ENCODE measurements at regions not wholly inside any gene's neighbourhood (a gene's known extent, or its start where the extent isn't known, plus 50 kb on each side); places are given as distances from the start of the nearest gene placed in this dataset.

DNA sequence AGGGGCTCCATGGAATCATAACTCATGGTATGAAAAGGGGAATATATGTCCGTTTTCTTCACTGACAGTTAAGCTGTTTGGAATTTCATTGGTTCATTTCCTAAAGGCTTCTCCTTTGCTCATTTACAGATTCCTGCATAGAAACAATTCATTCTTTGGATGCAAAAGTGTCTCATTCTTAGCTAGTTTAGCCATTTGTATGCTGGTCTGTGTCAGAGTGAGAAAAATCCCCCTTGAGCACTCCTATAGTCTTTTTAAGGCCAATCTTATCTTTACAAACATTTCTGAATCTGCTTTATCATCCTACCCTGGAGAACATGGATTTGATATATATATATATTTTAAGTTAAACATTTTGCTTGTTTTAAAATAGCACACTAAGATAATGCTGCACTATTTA lies 1260.9 kb upstream of the NRXN1 start:
- H3K27me3 ChIP-seq = no peaks in the 10 kb centered on the region
- no peaks in the 10 kb centered on the region for H3K36me3 ChIP-seq
- no peaks in the 10 kb centered on the region for H3K4me1 ChIP-seq
- TF ChIP-seq, protein P1, sequence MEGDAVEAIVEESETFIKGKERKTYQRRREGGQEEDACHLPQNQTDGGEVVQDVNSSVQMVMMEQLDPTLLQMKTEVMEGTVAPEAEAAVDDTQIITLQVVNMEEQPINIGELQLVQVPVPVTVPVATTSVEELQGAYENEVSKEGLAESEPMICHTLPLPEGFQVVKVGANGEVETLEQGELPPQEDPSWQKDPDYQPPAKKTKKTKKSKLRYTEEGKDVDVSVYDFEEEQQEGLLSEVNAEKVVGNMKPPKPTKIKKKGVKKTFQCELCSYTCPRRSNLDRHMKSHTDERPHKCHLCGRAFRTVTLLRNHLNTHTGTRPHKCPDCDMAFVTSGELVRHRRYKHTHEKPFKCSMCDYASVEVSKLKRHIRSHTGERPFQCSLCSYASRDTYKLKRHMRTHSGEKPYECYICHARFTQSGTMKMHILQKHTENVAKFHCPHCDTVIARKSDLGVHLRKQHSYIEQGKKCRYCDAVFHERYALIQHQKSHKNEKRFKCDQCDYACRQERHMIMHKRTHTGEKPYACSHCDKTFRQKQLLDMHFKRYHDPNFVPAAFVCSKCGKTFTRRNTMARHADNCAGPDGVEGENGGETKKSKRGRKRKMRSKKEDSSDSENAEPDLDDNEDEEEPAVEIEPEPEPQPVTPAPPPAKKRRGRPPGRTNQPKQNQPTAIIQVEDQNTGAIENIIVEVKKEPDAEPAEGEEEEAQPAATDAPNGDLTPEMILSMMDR (IDR thresholded peaks at IDR 0.05; ENCODE audit: low read depth, low read length) = no peak
- H3K9me3 ChIP-seq = no peaks in the 10 kb centered on the region
- no peak overlapping the region for H3K4me3 ChIP-seq (ENCODE audit: low read depth, low read length)
- no peak for DNase-seq

DNA sequence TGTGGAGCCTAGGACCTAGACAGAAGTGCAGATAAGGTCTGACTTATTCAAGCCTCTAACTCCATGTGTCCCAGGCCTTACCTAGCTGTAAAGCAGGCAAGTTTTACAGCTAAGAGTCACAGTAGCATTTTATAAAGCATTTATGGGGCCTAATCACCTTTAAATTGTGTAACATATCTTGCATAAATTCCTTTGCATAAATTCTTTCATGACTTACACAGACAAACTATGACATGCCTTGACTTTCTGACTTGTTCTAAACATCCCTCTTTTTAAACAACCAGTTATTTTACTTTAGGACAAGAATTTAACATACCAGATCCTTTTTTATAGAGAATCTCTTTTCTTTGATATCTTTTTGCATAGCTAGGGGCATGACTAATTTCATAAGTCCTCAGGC lies 1257.8 kb upstream of the NRXN1 start:
- Histone ChIP-seq H3K4me3 (ENCODE audit: low read depth, low read length) (no peak overlapping the region), H3K9me3 (no peaks in the 10 kb centered on the region), H3K4me1 (no peaks in the 10 kb centered on the region), H3K27me3 (no peaks in the 10 kb centered on the region), H3K36me3 (no peaks in the 10 kb centered on the region)
- TF ChIP-seq, protein P1 (IDR thresholded peaks at IDR 0.05; ENCODE audit: low read depth, low read length) = no peak
- DNase-seq = no peak

DNA sequence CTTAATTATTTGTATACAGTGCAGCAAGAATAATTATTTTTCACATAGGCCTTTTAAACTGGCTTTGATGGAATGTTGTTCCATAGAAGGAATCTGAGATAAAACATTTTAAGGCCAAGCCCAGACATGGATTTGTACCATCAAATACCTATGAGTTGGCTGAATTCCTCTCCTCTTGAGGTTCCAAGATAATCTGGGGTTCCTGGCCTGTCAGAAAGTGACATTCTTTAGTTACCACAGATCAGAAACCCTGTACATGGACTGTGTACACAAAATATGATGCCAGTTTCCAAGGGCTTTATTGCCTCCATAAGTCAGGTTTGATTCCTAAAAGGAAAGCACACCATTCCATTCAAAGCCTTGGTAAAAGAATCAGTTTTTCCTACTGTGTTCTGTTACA lies 1256.7 kb upstream of the NRXN1 start:
- H3K27me3 ChIP-seq = no peaks in the 10 kb centered on the region
- no peaks in the 10 kb centered on the region for H3K36me3 ChIP-seq
- no peaks in the 10 kb centered on the region for H3K4me1 ChIP-seq
- no peaks in the 10 kb centered on the region for H3K9me3 ChIP-seq
- TF ChIP-seq, protein P1 (IDR thresholded peaks at IDR 0.05; ENCODE audit: low read depth, low read length) = no peak
- H3K4me3 ChIP-seq (ENCODE audit: low read depth, low read length) = no peak overlapping the region
- DNase-seq = no peak

DNA sequence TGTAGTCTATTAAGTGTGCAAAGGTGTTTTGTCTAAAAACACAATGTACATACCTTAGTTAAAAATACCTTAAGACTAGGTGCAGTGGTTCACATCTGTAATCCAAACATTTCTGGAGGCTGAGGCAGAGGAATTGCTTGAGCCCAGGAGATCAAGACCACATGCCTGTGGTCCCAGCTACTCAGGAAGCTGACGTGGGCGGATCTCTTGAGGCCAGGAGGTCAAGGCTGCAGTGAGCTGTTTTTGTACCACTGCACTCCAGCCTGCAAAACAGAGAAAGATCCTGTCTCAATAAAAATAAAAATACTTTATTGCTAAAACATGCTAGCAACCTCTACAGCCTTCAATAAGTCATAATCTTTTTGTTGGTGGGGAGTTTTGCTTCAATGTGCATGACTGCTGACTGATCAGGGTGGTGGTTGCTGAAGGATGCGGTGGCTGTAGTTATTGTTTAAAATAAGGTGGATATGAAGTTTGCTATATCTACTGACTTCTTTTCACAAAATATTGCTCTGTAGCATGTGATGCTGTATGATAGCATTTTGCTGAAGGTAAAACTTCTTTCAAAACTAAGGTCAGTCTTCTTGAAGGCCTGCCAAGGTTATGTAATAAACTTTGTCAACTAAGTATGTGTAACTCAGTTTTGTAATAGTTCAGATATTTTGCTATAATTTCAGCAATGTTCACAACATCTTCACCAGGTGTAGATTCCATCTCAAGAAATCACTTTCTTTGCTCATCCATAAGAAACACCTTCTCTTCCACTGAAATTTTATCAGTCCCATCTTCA lies 1238.0 kb upstream of the NRXN1 start:
- Histone ChIP-seq H3K9me3 (no peaks in the 10 kb centered on the region), H3K27me3 (no peaks in the 10 kb centered on the region), H3K4me1 (no peaks in the 10 kb centered on the region), H3K36me3 (no peaks in the 10 kb centered on the region), H3K4me3 (ENCODE audit: low read depth, low read length) (no peak overlapping the region)
- TF ChIP-seq, protein P1 (IDR thresholded peaks at IDR 0.05; ENCODE audit: low read depth, low read length) = no peak
- no peak for DNase-seq

DNA sequence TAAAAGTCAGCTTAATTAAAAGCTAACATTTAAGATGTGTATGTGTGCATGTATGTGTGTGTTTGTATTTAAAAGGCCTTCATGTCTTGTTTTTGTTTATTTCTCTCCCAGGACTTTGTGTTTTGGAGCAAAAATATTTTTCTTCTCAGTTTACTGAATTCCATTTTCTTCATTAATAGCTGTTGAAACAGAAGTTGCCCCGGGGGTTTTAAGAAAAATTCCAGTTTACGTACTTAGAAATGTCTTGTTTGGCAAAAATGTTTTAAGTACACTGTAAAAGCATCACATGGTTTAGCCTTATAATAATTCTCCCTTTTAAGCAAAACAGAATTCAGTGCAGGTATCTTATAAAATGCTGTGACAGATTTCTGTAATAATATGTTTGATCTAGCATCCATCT lies 1233.0 kb upstream of the NRXN1 start:
- H3K27me3 ChIP-seq = no peaks in the 10 kb centered on the region
- no peak for DNase-seq

DNA sequence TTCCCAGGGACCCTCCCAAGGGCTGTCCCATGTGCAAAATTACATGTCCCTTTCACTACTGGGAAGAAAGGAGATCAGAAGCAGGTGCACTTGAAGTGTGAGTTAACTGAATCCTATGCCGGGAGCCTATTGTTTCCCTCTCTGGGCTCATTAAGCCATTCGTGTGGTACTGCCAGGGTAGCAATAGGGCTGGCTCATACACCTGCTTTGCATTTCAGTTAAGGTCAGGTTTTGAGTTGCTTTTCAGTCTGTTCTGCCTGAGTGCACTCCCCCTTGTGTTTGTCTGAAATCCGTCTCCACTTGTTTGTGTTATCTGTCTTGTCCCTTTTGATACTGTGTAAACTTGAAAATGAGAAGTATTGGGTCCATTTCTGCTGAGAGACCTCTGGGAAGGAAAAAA lies 1232.6 kb upstream of the NRXN1 start:
- Histone ChIP-seq H3K36me3 (no peaks in the 10 kb centered on the region), H3K4me1 (no peaks in the 10 kb centered on the region), H3K9me3 (no peaks in the 10 kb centered on the region), H3K27me3 (no peaks in the 10 kb centered on the region), H3K4me3 (ENCODE audit: low read depth, low read length) (no peak overlapping the region)
- TF ChIP-seq, protein P1 (IDR thresholded peaks at IDR 0.05; ENCODE audit: low read depth, low read length) = 0 out of 2 replicates have a peak, but pooled peaks have one; percentile 5
- no peak for DNase-seq

More for the DNA sequence above, 1233.0 kb upstream of the NRXN1 start:
- no peak overlapping the region for H3K4me3 ChIP-seq (ENCODE audit: low read depth, low read length)
- no peaks in the 10 kb centered on the region for H3K4me1 ChIP-seq
- TF ChIP-seq, protein P1 (IDR thresholded peaks at IDR 0.05; ENCODE audit: low read depth, low read length) = no peak
- H3K36me3 ChIP-seq = no peaks in the 10 kb centered on the region
- H3K9me3 ChIP-seq = no peaks in the 10 kb centered on the region

Data from BE2C (cell line).